Ovary (tissue), 3 donors: ENCODE measurements at regions not wholly inside any gene's neighbourhood (a gene's known extent, or its start where the extent isn't known, plus 50 kb on each side); places are given as distances from the start of the nearest gene placed in this dataset.

ENCODE experiments used
- CTCF ChIP-seq, 3 donors: fragments of 450-650 bp in 2 of 3; fragments of 200-600 bp in 1 of 3; IDR thresholded peaks; one replicate each; pipeline versions ENCODE4 v1.5.1 to v1.8.0; 2016 to 2022; ENCODE audit warnings: antibody characterized with exemption in 3 of 3, mild to moderate bottlenecking in 1 of 3
- POLR2A ChIP-seq: fragments of 450-650 bp; IDR thresholded peaks from one replicate; pipeline ENCODE4 v1.6.1; 2017; ENCODE audit warnings: antibody characterized with exemption, mild to moderate bottlenecking, moderate library complexity
- donor health status: DM: no; HTN: no; CAD: no.

DNA sequence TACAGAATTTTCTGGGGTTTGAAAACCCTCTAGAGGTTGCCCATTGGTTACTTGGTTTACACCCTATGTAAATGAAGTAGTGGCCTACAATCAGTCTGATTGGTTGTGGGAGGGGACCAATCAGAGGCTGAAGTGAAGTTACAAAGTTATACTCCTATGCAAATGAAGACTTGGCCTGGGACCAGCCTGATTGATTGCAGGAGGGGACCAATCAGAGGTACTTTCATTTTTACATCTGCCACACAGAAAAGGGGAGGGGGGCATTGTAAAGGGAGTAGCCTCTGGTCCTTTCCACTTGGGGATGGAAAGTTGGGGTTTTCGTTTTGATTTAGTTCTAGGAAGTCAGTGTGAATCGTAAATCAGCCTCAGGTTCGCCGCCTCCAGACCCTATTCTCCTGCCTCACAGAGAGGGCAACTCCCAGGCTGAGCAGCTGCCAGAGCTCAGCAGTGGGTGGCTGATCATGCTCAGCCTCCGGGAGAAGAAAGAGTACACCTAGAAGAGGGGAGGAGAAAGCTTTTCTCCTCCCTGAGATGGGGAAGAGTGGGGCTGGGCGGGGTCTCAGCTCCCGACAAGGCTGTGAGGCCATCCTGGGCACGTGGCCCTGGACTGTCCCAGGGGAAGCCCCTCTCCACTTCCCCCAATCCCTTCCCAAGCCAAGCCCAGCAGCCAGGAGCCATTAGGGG is 372.5 kb downstream of the GALR1 start:
- TF ChIP-seq CTCF (IDR thresholded peaks at IDR 0.05) (no peak), POLR2A (no peak)
